Panc1 (cell line): ENCODE measurements at regions not wholly inside any gene's neighbourhood (a gene's known extent, or its start where the extent isn't known, plus 50 kb on each side); places are given as distances from the start of the nearest gene placed in this dataset.

Source experiments
- ATAC-seq: fragments of 200-7000 bp; cut with Tn5 transposase; 2 replicates; pipeline ENCODE4 v1.9.1; 2020; ENCODE audit warnings: mild to moderate bottlenecking, moderate library complexity
- BruUV-seq: library from RNA; stranded (reverse); fragments of 400-500 nt; replicated peaks from 2 replicates; lab custom pipeline; 2021; lab: Mats Ljungman, UMichigan
- CTCF ChIA-PET: fragments of 300-600 bp; sonication (Branson Sonifier 250); formaldehyde crosslinking; loops from one replicate; lab custom pipeline; 2022; ENCODE audit warnings: antibody characterized with exemption; lab: Charles Lee
- POLR2A ChIA-PET: fragments of 300-600 bp; sonication (Branson Sonifier 250); formaldehyde crosslinking; loops from one replicate; lab custom pipeline; 2022; ENCODE audit warnings: antibody characterized with exemption; lab: Charles Lee
- DNase-seq: peaks from one replicate; pipeline ENCODE4 v3.0.0-alpha.2; 2010; ENCODE audit warnings: low read depth, low spot score
- H3K27ac ChIP-seq: 2 replicates; pipeline ENCODE4 v1.5.1; 2011; ENCODE audit warnings: mild to moderate bottlenecking, low read length, inconsistent platforms
- H3K27me3 ChIP-seq: fragments of 200-500 bp; sonication (Bioruptor generic); 2 replicates; pipeline ENCODE4 v1.6.0; 2014; ENCODE audit warnings: low read length, inconsistent platforms; ENCODE audit not compliant: control insufficient read depth, insufficient read depth
- H3K36me3 ChIP-seq: fragments of 200-500 bp; sonication (Bioruptor generic); 2 replicates; pipeline ENCODE4 v1.5.1; 2014; ENCODE audit warnings: inconsistent platforms, mild to moderate bottlenecking, low read length, moderate library complexity; ENCODE audit not compliant: control insufficient read depth, insufficient read depth
- H3K4me1 ChIP-seq: 2 replicates; pipeline ENCODE4 v1.5.1; 2011; ENCODE audit warnings: inconsistent platforms, mild to moderate bottlenecking, low read length, moderate library complexity; ENCODE audit not compliant: control insufficient read depth, insufficient read depth
- H3K4me3 ChIP-seq, 2 experiments: 2 replicates each; pipeline ENCODE4 v1.5.1; 2011 to 2012; ENCODE audit warnings: low read depth in 2 of 2, low read length in 2 of 2, mild to moderate bottlenecking in 2 of 2, inconsistent platforms in 1 of 2, moderate library complexity in 1 of 2
- H3K9me3 ChIP-seq: fragments of 200-500 bp; sonication (Bioruptor generic); 2 replicates; pipeline ENCODE4 v1.5.1; 2014; ENCODE audit warnings: low read depth, mild to moderate bottlenecking, inconsistent platforms, low read length, moderate library complexity; ENCODE audit not compliant: control insufficient read depth, insufficient read depth
- POLR2AphosphoS5 ChIP-seq: IDR thresholded peaks from 2 replicates; pipeline ENCODE4 v1.6.1; 2012; ENCODE audit warnings: mild to moderate bottlenecking, low read depth, low read length, moderate library complexity
- SIN3A ChIP-seq: IDR thresholded peaks from 2 replicates; pipeline ENCODE4 v1.6.1; 2012; ENCODE audit warnings: low read depth, mild to moderate bottlenecking, low read length, moderate library complexity, borderline replicate concordance; ENCODE audit not compliant: insufficient read depth
- TCF7L2 ChIP-seq: IDR thresholded peaks from 2 replicates; pipeline ENCODE4 v1.6.1; 2011; ENCODE audit warnings: mild to moderate bottlenecking, low read depth, low read length, inconsistent platforms
- in situ Hi-C: cut with HindIII; loops from 2 replicates; pipeline ENCODE4 v1.10.0; 2016; ENCODE audit warnings: low sequenced_read_pairs, low pct_unique_long_range_greater_than_20kb
- intact Hi-C: fragments of 100-400 bp; cut with micrococcal nuclease; formaldehyde crosslinking; loops from one replicate; pipeline ENCODE4 v1.10.0; 2022; ENCODE audit not compliant: unreplicated experiment
- TF ChIP-seq, protein P1 (sequence below): fragments of 450-650 bp; IDR thresholded peaks from 2 replicates; pipeline ENCODE4 v1.5.1; 2017; ENCODE audit warnings: mild to moderate bottlenecking
- TF ChIP-seq, protein P2 (sequence below), 2 experiments: IDR thresholded peaks; 2 replicates each; pipeline ENCODE4 v1.6.1; 2011 to 2012; ENCODE audit warnings: low read depth in 2 of 2, control low read depth in 1 of 2, low read length in 1 of 2, mild to moderate bottlenecking in 1 of 2, moderate library complexity in 1 of 2; ENCODE audit not compliant: insufficient read depth in 1 of 2

DNA sequence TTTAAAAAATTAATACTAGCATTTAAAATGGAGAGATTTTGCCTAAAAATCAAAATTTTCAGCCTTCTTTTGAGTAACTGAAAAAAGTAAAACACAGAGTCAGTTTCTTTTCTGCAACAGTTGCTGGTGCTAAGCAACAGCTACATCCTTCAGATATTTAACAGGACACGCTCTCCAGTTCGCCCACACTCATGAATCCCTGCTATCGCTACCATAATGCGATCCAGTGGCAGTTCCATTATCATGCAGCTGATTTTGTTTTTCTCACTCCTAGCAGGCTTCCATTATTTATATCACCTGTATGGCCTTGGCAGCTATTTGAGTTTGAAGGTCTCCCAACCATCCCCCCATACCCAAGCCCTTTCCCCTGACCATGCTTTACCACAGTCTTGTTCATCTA, 93.1 kb upstream of the NCKAP5 start:
- POLR2A ChIA-PET: no interaction called here
- no TSS peak for BruUV-seq
- no peak for TF ChIP-seq POLR2AphosphoS5
- no peak for TF ChIP-seq TCF7L2
- in situ Hi-C loops: no loop called here
- DNase-seq: no peak
- ATAC-seq: no peak
- CTCF ChIA-PET: no interaction called here
- H3K9me3 ChIP-seq: no peaks in the 10 kb centered on the region
- H3K27me3 ChIP-seq: no peaks in the 10 kb centered on the region
- no peak overlapping the region for H3K27ac ChIP-seq
- H3K4me1 ChIP-seq: no peaks in the 10 kb centered on the region
- no peak overlapping the region for H3K4me3 ChIP-seq
- intact Hi-C loops: no loop called here
- H3K36me3 ChIP-seq: no peaks in the 10 kb centered on the region

DNA sequence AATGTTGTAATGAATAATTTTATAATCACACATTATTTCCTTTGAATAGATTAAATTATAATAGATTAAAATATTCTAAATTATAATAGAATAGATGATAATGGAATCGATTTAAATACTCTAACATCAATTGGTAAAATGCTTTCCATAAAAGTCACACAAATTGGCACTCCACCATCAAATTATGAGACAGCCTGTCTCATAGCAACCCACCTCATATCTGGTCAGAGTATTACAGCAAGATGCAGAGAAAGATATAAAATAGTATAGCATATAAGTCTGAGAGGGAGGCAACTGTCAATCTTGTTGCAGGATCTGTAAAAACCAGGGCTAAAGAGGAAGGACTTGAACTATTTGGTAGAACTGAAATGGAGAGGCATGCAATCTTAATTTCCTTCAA, 98.4 kb upstream of the NCKAP5 start:
- CTCF ChIA-PET: no interaction called here
- intact Hi-C loops (no loop called here), in situ Hi-C loops (no loop called here)
- Histone ChIP-seq H3K4me1 (no peaks in the 10 kb centered on the region), H3K27me3 (no peaks in the 10 kb centered on the region), H3K36me3 (no peaks in the 10 kb centered on the region), H3K9me3 (peaks cover 14% of the 10 kb centered on the region), H3K27ac (no peak overlapping the region), H3K4me3 (no peak overlapping the region)
- POLR2A ChIA-PET: no interaction called here
- BruUV-seq: no TSS peak
- ATAC-seq: no peak
- TF ChIP-seq SIN3A: no peak
- TF ChIP-seq, protein P1, sequence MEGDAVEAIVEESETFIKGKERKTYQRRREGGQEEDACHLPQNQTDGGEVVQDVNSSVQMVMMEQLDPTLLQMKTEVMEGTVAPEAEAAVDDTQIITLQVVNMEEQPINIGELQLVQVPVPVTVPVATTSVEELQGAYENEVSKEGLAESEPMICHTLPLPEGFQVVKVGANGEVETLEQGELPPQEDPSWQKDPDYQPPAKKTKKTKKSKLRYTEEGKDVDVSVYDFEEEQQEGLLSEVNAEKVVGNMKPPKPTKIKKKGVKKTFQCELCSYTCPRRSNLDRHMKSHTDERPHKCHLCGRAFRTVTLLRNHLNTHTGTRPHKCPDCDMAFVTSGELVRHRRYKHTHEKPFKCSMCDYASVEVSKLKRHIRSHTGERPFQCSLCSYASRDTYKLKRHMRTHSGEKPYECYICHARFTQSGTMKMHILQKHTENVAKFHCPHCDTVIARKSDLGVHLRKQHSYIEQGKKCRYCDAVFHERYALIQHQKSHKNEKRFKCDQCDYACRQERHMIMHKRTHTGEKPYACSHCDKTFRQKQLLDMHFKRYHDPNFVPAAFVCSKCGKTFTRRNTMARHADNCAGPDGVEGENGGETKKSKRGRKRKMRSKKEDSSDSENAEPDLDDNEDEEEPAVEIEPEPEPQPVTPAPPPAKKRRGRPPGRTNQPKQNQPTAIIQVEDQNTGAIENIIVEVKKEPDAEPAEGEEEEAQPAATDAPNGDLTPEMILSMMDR: no peak
- TF ChIP-seq, protein P2, sequence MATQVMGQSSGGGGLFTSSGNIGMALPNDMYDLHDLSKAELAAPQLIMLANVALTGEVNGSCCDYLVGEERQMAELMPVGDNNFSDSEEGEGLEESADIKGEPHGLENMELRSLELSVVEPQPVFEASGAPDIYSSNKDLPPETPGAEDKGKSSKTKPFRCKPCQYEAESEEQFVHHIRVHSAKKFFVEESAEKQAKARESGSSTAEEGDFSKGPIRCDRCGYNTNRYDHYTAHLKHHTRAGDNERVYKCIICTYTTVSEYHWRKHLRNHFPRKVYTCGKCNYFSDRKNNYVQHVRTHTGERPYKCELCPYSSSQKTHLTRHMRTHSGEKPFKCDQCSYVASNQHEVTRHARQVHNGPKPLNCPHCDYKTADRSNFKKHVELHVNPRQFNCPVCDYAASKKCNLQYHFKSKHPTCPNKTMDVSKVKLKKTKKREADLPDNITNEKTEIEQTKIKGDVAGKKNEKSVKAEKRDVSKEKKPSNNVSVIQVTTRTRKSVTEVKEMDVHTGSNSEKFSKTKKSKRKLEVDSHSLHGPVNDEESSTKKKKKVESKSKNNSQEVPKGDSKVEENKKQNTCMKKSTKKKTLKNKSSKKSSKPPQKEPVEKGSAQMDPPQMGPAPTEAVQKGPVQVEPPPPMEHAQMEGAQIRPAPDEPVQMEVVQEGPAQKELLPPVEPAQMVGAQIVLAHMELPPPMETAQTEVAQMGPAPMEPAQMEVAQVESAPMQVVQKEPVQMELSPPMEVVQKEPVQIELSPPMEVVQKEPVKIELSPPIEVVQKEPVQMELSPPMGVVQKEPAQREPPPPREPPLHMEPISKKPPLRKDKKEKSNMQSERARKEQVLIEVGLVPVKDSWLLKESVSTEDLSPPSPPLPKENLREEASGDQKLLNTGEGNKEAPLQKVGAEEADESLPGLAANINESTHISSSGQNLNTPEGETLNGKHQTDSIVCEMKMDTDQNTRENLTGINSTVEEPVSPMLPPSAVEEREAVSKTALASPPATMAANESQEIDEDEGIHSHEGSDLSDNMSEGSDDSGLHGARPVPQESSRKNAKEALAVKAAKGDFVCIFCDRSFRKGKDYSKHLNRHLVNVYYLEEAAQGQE (IDR thresholded peaks at IDR 0.05; ENCODE audit: insufficient read depth in 1 of 2, low read depth in 2 of 2, low read length in 1 of 2): no peak
- TF ChIP-seq TCF7L2: no peak
- TF ChIP-seq POLR2AphosphoS5: no peak
- no peak for DNase-seq

DNA sequence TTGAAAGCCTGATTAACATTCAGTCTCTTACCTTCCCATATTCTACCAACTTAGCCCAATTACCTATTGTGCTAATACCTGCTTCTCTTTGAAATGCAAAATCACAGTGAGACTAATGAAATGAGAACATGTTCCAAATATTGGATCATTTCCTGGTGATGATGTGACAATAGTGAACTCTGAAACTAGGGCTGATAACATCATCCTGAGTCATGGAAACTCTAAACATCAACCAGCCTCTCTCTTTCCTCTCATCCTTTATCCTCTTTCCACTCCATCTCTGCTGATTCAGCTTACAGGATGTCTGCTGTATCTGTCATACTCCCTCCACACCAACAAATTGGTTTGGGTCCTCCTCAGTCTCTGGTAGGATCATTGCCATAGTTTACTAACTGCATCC, 98.8 kb upstream of the NCKAP5 start:
- H3K4me1 ChIP-seq: no peaks in the 10 kb centered on the region
- H3K27me3 ChIP-seq: no peaks in the 10 kb centered on the region
- in situ Hi-C loops: no loop called here
- peaks cover 14% of the 10 kb centered on the region for H3K9me3 ChIP-seq
- ATAC-seq: no peak
- intact Hi-C loops: no loop called here
- TF ChIP-seq, protein P1: no peak
- TF ChIP-seq, protein P2 (IDR thresholded peaks at IDR 0.05; ENCODE audit: insufficient read depth in 1 of 2, low read depth in 2 of 2, low read length in 1 of 2): no peak
- TF ChIP-seq TCF7L2 (no peak), SIN3A (no peak), POLR2AphosphoS5 (no peak)
- H3K36me3 ChIP-seq: no peaks in the 10 kb centered on the region
- DNase-seq: no peak
- ChIA-PET CTCF (no interaction called here), POLR2A (no interaction called here)
- no TSS peak for BruUV-seq
- no peak overlapping the region for H3K4me3 ChIP-seq
- H3K27ac ChIP-seq: no peak overlapping the region
